ENCODE measurements at regions not wholly inside any gene's neighbourhood (a gene's known extent, or its start where the extent isn't known, plus 50 kb on each side); places are given as distances from the start of the nearest gene placed in this dataset.

DNA sequence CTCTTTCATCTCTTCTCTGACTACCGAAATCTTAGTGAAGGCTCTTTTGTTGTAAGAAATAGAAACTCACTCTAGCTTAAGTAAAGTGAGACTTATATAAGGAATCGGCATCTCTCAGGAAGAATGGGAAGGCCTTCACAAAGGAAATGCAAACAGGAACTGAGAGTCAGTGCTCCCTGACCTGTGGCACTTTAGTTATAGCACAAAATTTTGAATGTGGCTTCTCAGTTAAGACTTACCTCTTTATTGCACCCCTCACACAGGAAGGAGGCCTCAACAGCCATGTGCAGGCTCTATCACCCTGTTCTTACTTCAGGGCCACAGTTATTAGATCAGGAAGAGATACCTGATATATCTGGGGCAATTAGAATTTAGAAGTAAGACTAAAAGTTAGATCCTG is 224.7 kb upstream of the EGLN3 start:
- Histone ChIP-seq H3K9me1 (ENCODE audit: control insufficient read depth, insufficient read depth, low read length) (no peaks in the 10 kb centered on the region), H3K4me2 (ENCODE audit: insufficient read depth, low read length) (no peak overlapping the region), H3K4me1 (replicated peaks in 1 of 2; ENCODE audit: control insufficient read depth in 2 of 2, insufficient read depth in 2 of 2, low read length in 2 of 2) (no peaks in the 10 kb centered on the region), H3K9me3 (replicated peaks; ENCODE audit: control insufficient read depth, insufficient read depth, low read depth, low read length) (no peaks in the 10 kb centered on the region), H3K79me2 (ENCODE audit: control insufficient read depth, insufficient read depth, low read length) (no peaks in the 10 kb centered on the region), H3K27me3 (ENCODE audit: control insufficient read depth in 2 of 2, insufficient read depth in 2 of 2, low read length in 2 of 2) (peaks cover 0 to 4% of the 10 kb centered on the region in 2 experiments; a peak in 1 of 5 replicates), H3K4me3 (no peak overlapping the region), H4K20me1 (replicated peaks; ENCODE audit: control insufficient read depth, insufficient read depth, low read length) (no peaks in the 10 kb centered on the region), H3K9ac (ENCODE audit: insufficient read depth in 1 of 2, low read depth in 2 of 2, low read length in 2 of 2) (no peak overlapping the region), H2AFZ (ENCODE audit: low read depth, low read length) (no peak overlapping the region), H3K27ac (ENCODE audit: extremely low read depth, low read depth, low read length) (no peak overlapping the region), H3K36me3 (ENCODE audit: control insufficient read depth, insufficient read depth, low read length) (no peaks in the 10 kb centered on the region)
- no peak for ATAC-seq
- CTCF ChIA-PET (ENCODE audit: low intra/inter-chr PET ratio) = no interaction called here
- TF ChIP-seq EP300 (IDR thresholded peaks at IDR 0.05; ENCODE audit: low read length) (no peak), SIN3B (IDR thresholded peaks at IDR 0.05; ENCODE audit: low read depth) (no peak), ZNF239 (CRISPR knock-in tag; IDR thresholded peaks at IDR 0.05) (no peak), ZNF436 (CRISPR knock-in tag; IDR thresholded peaks at IDR 0.05) (no peak), ETS2 (tag; IDR thresholded peaks at IDR 0.05; ENCODE audit: borderline replicate concordance, poor library complexity, severe bottlenecking) (no peak), ZNF197 (CRISPR knock-in tag; IDR thresholded peaks at IDR 0.05; ENCODE audit: low read depth) (no peak), SRSF9 (IDR thresholded peaks at IDR 0.05; ENCODE audit: borderline replicate concordance, low read depth, low read length) (no peak), C11orf30 (IDR thresholded peaks at IDR 0.05; ENCODE audit: low read depth) (no peak), XRCC4 (IDR thresholded peaks at IDR 0.05; ENCODE audit: extremely low read depth, insufficient read depth, insufficient read length) (no peak)
- TF ChIP-seq, protein P1, sequence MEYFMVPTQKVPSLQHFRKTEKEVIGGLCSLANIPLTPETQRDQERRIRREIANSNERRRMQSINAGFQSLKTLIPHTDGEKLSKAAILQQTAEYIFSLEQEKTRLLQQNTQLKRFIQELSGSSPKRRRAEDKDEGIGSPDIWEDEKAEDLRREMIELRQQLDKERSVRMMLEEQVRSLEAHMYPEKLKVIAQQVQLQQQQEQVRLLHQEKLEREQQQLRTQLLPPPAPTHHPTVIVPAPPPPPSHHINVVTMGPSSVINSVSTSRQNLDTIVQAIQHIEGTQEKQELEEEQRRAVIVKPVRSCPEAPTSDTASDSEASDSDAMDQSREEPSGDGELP (CRISPR knock-in tag; IDR thresholded peaks at IDR 0.05; ENCODE audit: borderline replicate concordance) = no peak
- TF ChIP-seq, protein P2, sequence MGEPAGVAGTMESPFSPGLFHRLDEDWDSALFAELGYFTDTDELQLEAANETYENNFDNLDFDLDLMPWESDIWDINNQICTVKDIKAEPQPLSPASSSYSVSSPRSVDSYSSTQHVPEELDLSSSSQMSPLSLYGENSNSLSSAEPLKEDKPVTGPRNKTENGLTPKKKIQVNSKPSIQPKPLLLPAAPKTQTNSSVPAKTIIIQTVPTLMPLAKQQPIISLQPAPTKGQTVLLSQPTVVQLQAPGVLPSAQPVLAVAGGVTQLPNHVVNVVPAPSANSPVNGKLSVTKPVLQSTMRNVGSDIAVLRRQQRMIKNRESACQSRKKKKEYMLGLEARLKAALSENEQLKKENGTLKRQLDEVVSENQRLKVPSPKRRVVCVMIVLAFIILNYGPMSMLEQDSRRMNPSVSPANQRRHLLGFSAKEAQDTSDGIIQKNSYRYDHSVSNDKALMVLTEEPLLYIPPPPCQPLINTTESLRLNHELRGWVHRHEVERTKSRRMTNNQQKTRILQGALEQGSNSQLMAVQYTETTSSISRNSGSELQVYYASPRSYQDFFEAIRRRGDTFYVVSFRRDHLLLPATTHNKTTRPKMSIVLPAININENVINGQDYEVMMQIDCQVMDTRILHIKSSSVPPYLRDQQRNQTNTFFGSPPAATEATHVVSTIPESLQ (CRISPR knock-in tag; IDR thresholded peaks at IDR 0.05) = no peak
- TF ChIP-seq, protein P3, sequence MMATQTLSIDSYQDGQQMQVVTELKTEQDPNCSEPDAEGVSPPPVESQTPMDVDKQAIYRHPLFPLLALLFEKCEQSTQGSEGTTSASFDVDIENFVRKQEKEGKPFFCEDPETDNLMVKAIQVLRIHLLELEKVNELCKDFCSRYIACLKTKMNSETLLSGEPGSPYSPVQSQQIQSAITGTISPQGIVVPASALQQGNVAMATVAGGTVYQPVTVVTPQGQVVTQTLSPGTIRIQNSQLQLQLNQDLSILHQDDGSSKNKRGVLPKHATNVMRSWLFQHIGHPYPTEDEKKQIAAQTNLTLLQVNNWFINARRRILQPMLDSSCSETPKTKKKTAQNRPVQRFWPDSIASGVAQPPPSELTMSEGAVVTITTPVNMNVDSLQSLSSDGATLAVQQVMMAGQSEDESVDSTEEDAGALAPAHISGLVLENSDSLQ (IDR thresholded peaks at IDR 0.05) = no peak
- BruUV-seq (replicated peaks) = no TSS peak
- DNase-seq (ENCODE audit: extremely low read depth in 1 of 4, low spot score in 3 of 4) = no peak
- FAIRE-seq = no peak
- POLR2A ChIA-PET = no interaction called here
- 0% methylated on average over 2 of the region's 2 CpGs for WGBS (ENCODE audit: insufficient coverage, low coverage, missing lambda C conversion rate)
- intact Hi-C loops (cut with micrococcal nuclease) = no loop called here
- in situ Hi-C loops (cut with MboI) = no loop called here

Measured in K562 (cell line).